B cell (primary cell): ENCODE measurements at regions not wholly inside any gene's neighbourhood (a gene's known extent, or its start where the extent isn't known, plus 50 kb on each side); places are given as distances from the start of the nearest gene placed in this dataset.

Experiments
- ATAC-seq: fragments of 200-7000 bp; cut with Tn5 transposase; one replicate; pipeline ENCODE4 v1.10.0; 2021; ENCODE audit warnings: low read depth, mild to moderate bottlenecking, moderate number of reproducible peaks, moderate library complexity
- CTCF ChIA-PET: fragments of 350-600 bp; sonication (Branson Sonifier 250); formaldehyde crosslinking; loops from one replicate; lab custom pipeline; 2021; ENCODE audit warnings: antibody characterized with exemption, inconsistent platforms; lab: Charles Lee
- POLR2A ChIA-PET: fragments of 350-600 bp; sonication (Branson Sonifier 250); formaldehyde crosslinking; loops from one replicate; lab custom pipeline; 2021; ENCODE audit warnings: antibody characterized with exemption; lab: Charles Lee
- DNase-seq: peaks from one replicate; pipeline ENCODE4 v3.0.0; 2013
- H2AFZ ChIP-seq: 2 replicates; pipeline ENCODE4 v1.6.1; 2012; ENCODE audit warnings: mild to moderate bottlenecking, low read depth, low read length; ENCODE audit not compliant: insufficient read depth, poor library complexity, severe bottlenecking
- H3K27ac ChIP-seq, 2 donors: 1 replicate in 1 of 2; 2 replicates in 1 of 2; pipeline ENCODE4 v1.5.1; 2012 to 2013; ENCODE audit warnings: low read length in 2 of 2, mild to moderate bottlenecking in 2 of 2, moderate library complexity in 1 of 2
- H3K27me3 ChIP-seq, 4 experiments: fragments of 200-600 bp in 1 of 4; sonication (generic) in 1 of 4; replicated peaks in 1 of 4; 1 replicate in 2 of 4; 2 replicates in 2 of 4; pipeline versions ENCODE4 v1.6.1 to v1.7.0; 2013 to 2016; ENCODE audit warnings: low read length in 3 of 4, mild to moderate bottlenecking in 2 of 4, mixed read lengths in 1 of 4, moderate library complexity in 1 of 4; ENCODE audit not compliant: insufficient read depth in 4 of 4, control insufficient read depth in 3 of 4; ENCODE audit errors: control extremely low read depth in 1 of 4
- H3K36me3 ChIP-seq, 2 experiments: replicated peaks in 1 of 2; 1 replicate in 1 of 2; 2 replicates in 1 of 2; pipeline versions ENCODE4 v1.6.1 to v1.7.1; 2013; ENCODE audit warnings: low read length in 1 of 2; ENCODE audit not compliant: insufficient read depth in 2 of 2, control insufficient read depth in 1 of 2; ENCODE audit errors: control extremely low read depth in 1 of 2, extremely low read depth in 1 of 2
- H3K4me1 ChIP-seq, 2 donors: fragments of 200-600 bp in 1 of 2; sonication (generic) in 1 of 2; 1 replicate in 1 of 2; 2 replicates in 1 of 2; pipeline versions ENCODE4 v1.5.1 to v1.6.1; 2013 to 2017; ENCODE audit warnings: low read length in 2 of 2; ENCODE audit not compliant: control insufficient read depth in 2 of 2, insufficient read depth in 2 of 2
- H3K4me2 ChIP-seq: replicated peaks from 2 replicates; pipeline ENCODE3; 2012; ENCODE audit warnings: mild to moderate bottlenecking, low read depth, low read length; ENCODE audit not compliant: poor library complexity, severe bottlenecking
- H3K4me3 ChIP-seq, 5 experiments: fragments of 200-600 bp in 1 of 5; sonication (generic) in 1 of 5; 1 replicate in 3 of 5; 2 replicates in 2 of 5; pipeline versions ENCODE4 v1.5.1 to v1.7.0; 2011 to 2016; ENCODE audit warnings: low read length in 4 of 5, mild to moderate bottlenecking in 4 of 5, low read depth in 2 of 5, control low read depth in 1 of 5, moderate library complexity in 1 of 5; ENCODE audit not compliant: insufficient read depth in 1 of 5; ENCODE audit errors: control extremely low read depth in 1 of 5, extremely low read depth in 1 of 5
- H3K79me2 ChIP-seq: fragments of 200-600 bp; sonication (generic); one replicate; pipeline ENCODE4 v1.6.0; 2016; ENCODE audit warnings: low read length; ENCODE audit not compliant: control insufficient read depth, insufficient read depth
- H3K9ac ChIP-seq: fragments of 200-600 bp; sonication (generic); 2 replicates; pipeline ENCODE4 v1.6.1; 2017; ENCODE audit warnings: mild to moderate bottlenecking, low read length, moderate library complexity
- H3K9me3 ChIP-seq, 3 donors: one replicate each; pipeline versions ENCODE4 v1.6.1 to v1.7.1; 2013; ENCODE audit warnings: low read length in 2 of 3; ENCODE audit not compliant: control insufficient read depth in 2 of 3, insufficient read depth in 1 of 3; ENCODE audit errors: control extremely low read depth in 1 of 3
- H4K20me1 ChIP-seq: 2 replicates; pipeline ENCODE4 v1.6.0; 2012; ENCODE audit warnings: mild to moderate bottlenecking, low read length; ENCODE audit not compliant: insufficient read depth, control insufficient read depth, poor library complexity, severe bottlenecking
- H3K27ac Mint-ChIP-seq: one replicate; pipeline ENCODE4 v1.8.0; 2021; ENCODE audit warnings: mixed read lengths
- H3K27me3 Mint-ChIP-seq: one replicate; pipeline ENCODE4 v1.8.0; 2021; ENCODE audit warnings: mixed read lengths
- H3K4me1 Mint-ChIP-seq: one replicate; pipeline ENCODE4 v1.8.0; 2021; ENCODE audit warnings: mixed read lengths
- H3K4me3 Mint-ChIP-seq: one replicate; pipeline ENCODE4 v1.8.0; 2021; ENCODE audit warnings: mixed read lengths
- H3K9me3 Mint-ChIP-seq: one replicate; pipeline ENCODE4 v1.8.0; 2022; ENCODE audit warnings: mixed read lengths; ENCODE audit not compliant: insufficient read depth
- EZH2 ChIP-seq: IDR thresholded peaks from 2 replicates; pipeline ENCODE4 v1.6.1; 2012; ENCODE audit warnings: borderline replicate concordance, low read depth, mild to moderate bottlenecking, moderate library complexity, low read length; ENCODE audit not compliant: insufficient read depth, poor library complexity, severe bottlenecking
- WGBS: methylation state at CpG from one replicate; pipeline ENCODE4 v1.1.5; 2013; ENCODE audit warnings: missing lambda C conversion rate; ENCODE audit not compliant: insufficient coverage; 5-methylcytosine and 5-hydroxymethylcytosine counted together
- intact Hi-C: fragments of 100-400 bp; cut with micrococcal nuclease; formaldehyde crosslinking; loops from one replicate; pipeline ENCODE4 v1.10.0; 2022
- TF ChIP-seq, protein P1 (sequence below): fragments of 200-600 bp; IDR thresholded peaks from one replicate; pipeline ENCODE4 v1.8.0; 2022; ENCODE audit warnings: antibody characterized with exemption, mild to moderate bottlenecking

DNA sequence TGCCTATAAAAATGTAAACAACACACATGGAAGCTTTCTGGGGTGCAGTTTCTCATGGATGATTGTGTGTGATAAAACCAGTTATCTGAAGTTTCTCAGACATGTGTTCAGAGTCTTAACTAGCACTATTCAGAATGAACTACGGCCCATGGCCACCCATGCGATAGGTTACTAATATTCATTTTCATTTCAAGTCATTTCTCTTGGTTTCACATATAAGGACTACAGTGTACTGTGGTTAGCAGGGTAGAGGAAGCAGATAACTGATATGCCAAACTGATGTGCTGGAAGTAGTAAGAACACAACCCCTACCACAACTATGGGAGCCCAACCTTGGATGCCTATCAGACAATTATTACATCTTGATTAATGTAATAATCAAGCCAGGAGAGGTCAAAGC lies 372.1 kb downstream of the DTWD2 start:
- Histone ChIP-seq H4K20me1 (no peaks in the 10 kb centered on the region), H3K4me3 (no peak overlapping the region), H3K79me2 (no peaks in the 10 kb centered on the region), H3K27me3 (no peaks in the 10 kb centered on the region), H3K36me3 (no peaks in the 10 kb centered on the region), H3K27ac (no peak overlapping the region), H2AFZ (no peak overlapping the region), H3K4me2 (no peak overlapping the region), H3K9me3 (no peaks in the 10 kb centered on the region), H3K9ac (no peak overlapping the region), H3K4me1 (no peaks in the 10 kb centered on the region)
- Mint-ChIP-seq H3K4me3 (no peak overlapping the region), H3K27ac (no peak overlapping the region), H3K27me3 (peaks cover 3% of the 10 kb centered on the region), H3K4me1 (no peaks in the 10 kb centered on the region), H3K9me3 (no peaks in the 10 kb centered on the region)
- ChIA-PET CTCF (no interaction called here), POLR2A (no interaction called here)
- TF ChIP-seq, protein P1, sequence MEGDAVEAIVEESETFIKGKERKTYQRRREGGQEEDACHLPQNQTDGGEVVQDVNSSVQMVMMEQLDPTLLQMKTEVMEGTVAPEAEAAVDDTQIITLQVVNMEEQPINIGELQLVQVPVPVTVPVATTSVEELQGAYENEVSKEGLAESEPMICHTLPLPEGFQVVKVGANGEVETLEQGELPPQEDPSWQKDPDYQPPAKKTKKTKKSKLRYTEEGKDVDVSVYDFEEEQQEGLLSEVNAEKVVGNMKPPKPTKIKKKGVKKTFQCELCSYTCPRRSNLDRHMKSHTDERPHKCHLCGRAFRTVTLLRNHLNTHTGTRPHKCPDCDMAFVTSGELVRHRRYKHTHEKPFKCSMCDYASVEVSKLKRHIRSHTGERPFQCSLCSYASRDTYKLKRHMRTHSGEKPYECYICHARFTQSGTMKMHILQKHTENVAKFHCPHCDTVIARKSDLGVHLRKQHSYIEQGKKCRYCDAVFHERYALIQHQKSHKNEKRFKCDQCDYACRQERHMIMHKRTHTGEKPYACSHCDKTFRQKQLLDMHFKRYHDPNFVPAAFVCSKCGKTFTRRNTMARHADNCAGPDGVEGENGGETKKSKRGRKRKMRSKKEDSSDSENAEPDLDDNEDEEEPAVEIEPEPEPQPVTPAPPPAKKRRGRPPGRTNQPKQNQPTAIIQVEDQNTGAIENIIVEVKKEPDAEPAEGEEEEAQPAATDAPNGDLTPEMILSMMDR: no peak
- no peak for TF ChIP-seq EZH2
- no CpG with 5 or more reads among the region's 2 CpGs for WGBS
- DNase-seq (no peak), ATAC-seq (no peak)
- intact Hi-C loops: no loop called here

DNA sequence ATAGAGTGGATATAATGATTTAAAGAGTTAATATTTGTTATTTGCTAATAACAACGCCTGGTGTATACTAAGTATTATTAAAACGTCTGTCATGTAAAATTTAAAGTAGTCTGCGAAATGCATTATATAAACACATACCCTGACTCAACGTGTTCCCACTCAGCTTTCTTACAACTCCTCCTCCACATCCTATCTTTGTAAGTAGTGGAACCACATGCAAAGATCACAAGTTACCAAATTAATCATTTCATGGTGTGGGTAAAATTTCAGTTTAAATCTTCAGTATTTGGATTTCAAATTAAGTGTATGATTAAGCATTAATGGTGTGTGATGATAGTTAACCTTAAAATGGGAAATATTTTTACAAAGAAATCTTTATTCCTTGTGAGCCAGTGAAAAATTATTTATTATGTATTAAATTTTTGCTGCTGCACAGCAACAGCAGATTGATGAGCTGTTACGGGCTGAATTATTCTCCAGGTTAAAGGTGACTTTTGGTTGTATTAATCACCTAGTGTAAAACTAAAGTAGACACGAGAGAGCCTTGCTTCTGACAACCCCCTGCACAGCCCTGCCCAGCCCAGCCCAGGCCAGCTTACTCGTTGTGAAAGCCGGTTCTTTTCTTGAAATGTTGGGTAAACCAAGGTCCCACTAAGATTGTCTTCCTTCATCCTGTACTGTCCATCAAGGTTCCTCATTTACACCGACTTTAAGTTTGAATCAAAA lies 373.5 kb downstream of the DTWD2 start:
- no peak overlapping the region for H3K4me3 Mint-ChIP-seq
- H3K9ac ChIP-seq: no peak overlapping the region

More for the DNA sequence above, 373.5 kb downstream of the DTWD2 start:
- intact Hi-C loops: no loop called here
- H3K27me3 Mint-ChIP-seq: peaks cover 3% of the 10 kb centered on the region
- no peaks in the 10 kb centered on the region for H3K4me1 Mint-ChIP-seq
- ChIA-PET POLR2A (no interaction called here), CTCF (no interaction called here)
- Histone ChIP-seq H3K4me2 (no peak overlapping the region), H3K79me2 (no peaks in the 10 kb centered on the region), H3K4me3 (no peak overlapping the region), H3K9me3 (no peaks in the 10 kb centered on the region), H2AFZ (no peak overlapping the region), H3K4me1 (no peaks in the 10 kb centered on the region), H4K20me1 (no peaks in the 10 kb centered on the region), H3K27ac (no peak overlapping the region), H3K27me3 (no peaks in the 10 kb centered on the region), H3K36me3 (no peaks in the 10 kb centered on the region)
- no peak for TF ChIP-seq EZH2
- TF ChIP-seq, protein P1: no peak
- ATAC-seq (no peak), DNase-seq (no peak)
- no peak overlapping the region for H3K27ac Mint-ChIP-seq
- no peaks in the 10 kb centered on the region for H3K9me3 Mint-ChIP-seq
- 89% methylated on average over 3 of the region's 9 CpGs for WGBS
